GM21528 (cell line): ENCODE measurements at regions not wholly inside any gene's neighbourhood (a gene's known extent, or its start where the extent isn't known, plus 50 kb on each side); places are given as distances from the start of the nearest gene placed in this dataset.

Source experiments
- ATAC-seq: cut with Tn5 transposase; IDR thresholded peaks from one replicate; pipeline ENCODE4 v1.9.1; 2021; ENCODE audit warnings: mild to moderate bottlenecking, moderate library complexity; ENCODE audit not compliant: unreplicated experiment, low FRiP score

- ATAC-seq = no peak
Measured at GRCh38 chr5:93322974-93323860, 257.8 kb downstream of the NR2F1-AS1 start.

- no peak for ATAC-seq
Measured at GRCh38 chr5:93320920-93321445, 260.0 kb downstream of the NR2F1-AS1 start.

- ATAC-seq = no peak
Measured at GRCh38 chr5:93313672-93314071, 267.3 kb downstream of the NR2F1-AS1 start.

GRCh38 chr5:93311881-93312280 is 269.1 kb downstream of the NR2F1-AS1 start:
- no peak for ATAC-seq

- no peak for ATAC-seq
Measured at GRCh38 chr5:93307557-93307956, 273.5 kb downstream of the NR2F1-AS1 start.

- ATAC-seq = no peak
Measured at GRCh38 chr5:93305984-93306383, 275.0 kb downstream of the NR2F1-AS1 start.

- no peak for ATAC-seq
Measured at GRCh38 chr5:93304456-93305250, 276.4 kb downstream of the NR2F1-AS1 start.

- ATAC-seq = no peak
Measured at GRCh38 chr5:93303291-93303691, 277.7 kb downstream of the NR2F1-AS1 start.

GRCh38 chr5:93302711-93303110 is 278.3 kb downstream of the NR2F1-AS1 start:
- no peak for ATAC-seq

GRCh38 chr5:93300945-93301344 is 280.1 kb downstream of the NR2F1-AS1 start:
- ATAC-seq = no peak

GRCh38 chr5:93300309-93300923 is 280.6 kb downstream of the NR2F1-AS1 start:
- ATAC-seq = no peak

GRCh38 chr5:93299681-93300308 is 281.2 kb downstream of the NR2F1-AS1 start:
- no peak for ATAC-seq

GRCh38 chr5:93297116-93297515 is 283.9 kb downstream of the NR2F1-AS1 start:
- ATAC-seq = no peak

- ATAC-seq = no peak
Measured at GRCh38 chr5:93296338-93296737, 284.7 kb downstream of the NR2F1-AS1 start.

- ATAC-seq = no peak
Measured at GRCh38 chr5:93294996-93295395, 286.0 kb downstream of the NR2F1-AS1 start.

- no peak for ATAC-seq
Measured at GRCh38 chr5:93294199-93294598, 286.8 kb downstream of the NR2F1-AS1 start.

GRCh38 chr5:93289942-93290341 is 291.1 kb downstream of the NR2F1-AS1 start:
- no peak for ATAC-seq

- no peak for ATAC-seq
Measured at GRCh38 chr5:93285461-93285860, 295.6 kb downstream of the NR2F1-AS1 start.

GRCh38 chr5:93281980-93282772 is 298.8 kb downstream of the NR2F1-AS1 start:
- ATAC-seq = no peak

- ATAC-seq = no peak
Measured at GRCh38 chr5:93280518-93280917, 300.5 kb downstream of the NR2F1-AS1 start.
